ENCODE measurements at regions not wholly inside any gene's neighbourhood (a gene's known extent, or its start where the extent isn't known, plus 50 kb on each side); places are given as distances from the start of the nearest gene placed in this dataset.

- intact Hi-C loops (cut with micrococcal nuclease; ENCODE audit: unreplicated experiment) = no loop called here
- ChIA-PET CTCF (no interaction called here), POLR2A (ENCODE audit: low non-redundant PET) (no interaction called here)
- BruUV-seq (replicated peaks) = no TSS peak
- Histone ChIP-seq H3K27me3 (replicated peaks; ENCODE audit: insufficient read depth, low read depth, low read length, poor library complexity) (peaks cover 12% of the 10 kb centered on the region), H3K27ac (ENCODE audit: low read depth, low read length, poor library complexity, severe bottlenecking) (no peak overlapping the region), H3K9me3 (ENCODE audit: low read depth, low read length, poor library complexity, severe bottlenecking) (no peaks in the 10 kb centered on the region), H3K4me1 (ENCODE audit: insufficient read depth, low read length, poor library complexity, severe bottlenecking) (no peaks in the 10 kb centered on the region), H3K36me3 (ENCODE audit: insufficient read depth, low read length, poor library complexity, severe bottlenecking) (no peaks in the 10 kb centered on the region), H3K4me3 (ENCODE audit: low read depth, low read length, poor library complexity, severe bottlenecking) (no peak overlapping the region)
- TF ChIP-seq EZH2 (IDR thresholded peaks at IDR 0.05; ENCODE audit: borderline replicate concordance, low read depth, low read length, poor library complexity, severe bottlenecking) (no peak), CTCF (conservative IDR thresholded peaks at IDR 0.05; ENCODE audit: low read depth, low read length) (no peak)
- no peak for DNase-seq (ENCODE audit: low spot score)
Measured at GRCh38 chr12:131363841-131364495, 346.9 kb upstream of the SFSWAP start.

DNA sequence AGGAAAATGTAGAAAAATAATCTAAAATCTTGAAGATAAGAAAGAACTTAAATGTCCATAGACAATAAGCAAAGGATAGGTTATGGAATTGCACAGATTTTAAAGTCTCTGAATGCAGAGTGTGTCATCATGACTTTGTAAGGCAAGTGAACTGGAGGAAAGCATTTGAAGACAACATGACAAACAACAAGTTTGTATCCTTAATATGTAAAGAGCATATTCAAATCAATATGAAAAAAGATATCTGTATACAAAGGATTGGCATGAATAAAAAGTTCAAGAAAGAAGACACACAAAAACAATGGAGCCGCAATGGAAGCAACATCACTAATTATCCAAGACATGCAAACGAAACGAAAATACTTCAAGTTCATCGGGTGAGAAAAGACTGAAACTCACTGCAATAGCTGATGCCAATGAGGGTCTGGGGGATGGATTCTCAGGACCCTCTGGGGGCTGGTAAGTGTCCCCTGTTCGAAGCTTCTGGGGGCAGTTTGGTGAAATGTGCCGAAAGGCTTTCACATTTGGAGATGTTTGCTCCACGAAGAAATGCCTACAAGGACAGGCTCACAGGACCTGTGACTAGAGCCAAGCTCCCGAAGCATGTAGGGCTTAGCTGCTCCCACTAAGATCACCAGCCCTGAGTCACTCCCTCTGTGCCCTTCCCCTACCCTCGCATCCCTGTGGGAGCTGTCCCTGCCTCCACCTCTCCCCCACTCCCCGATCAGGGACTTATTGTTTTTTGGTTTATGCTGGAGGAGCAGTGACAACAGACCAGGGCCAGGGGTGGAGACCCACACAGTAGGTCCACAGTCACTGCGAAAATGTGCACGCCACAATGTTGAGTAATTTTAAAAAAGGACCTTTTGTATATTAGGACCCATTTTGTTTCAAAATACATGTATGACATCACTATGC is 345.7 kb upstream of the SFSWAP start:
- BruUV-seq (replicated peaks) = no TSS peak
- H3K27ac ChIP-seq (ENCODE audit: low read depth, low read length, poor library complexity, severe bottlenecking) = no peak overlapping the region
- TF ChIP-seq EZH2 (IDR thresholded peaks at IDR 0.05; ENCODE audit: borderline replicate concordance, low read depth, low read length, poor library complexity, severe bottlenecking) = no peak
- TF ChIP-seq CTCF (conservative IDR thresholded peaks at IDR 0.05; ENCODE audit: low read depth, low read length) = no peak
- DNase-seq (ENCODE audit: low spot score) = no peak
- no peak overlapping the region for H3K4me3 ChIP-seq (ENCODE audit: low read depth, low read length, poor library complexity, severe bottlenecking)
- no peaks in the 10 kb centered on the region for H3K4me1 ChIP-seq (ENCODE audit: insufficient read depth, low read length, poor library complexity, severe bottlenecking)
- CTCF ChIA-PET = no interaction called here
- H3K27me3 ChIP-seq (replicated peaks; ENCODE audit: insufficient read depth, low read depth, low read length, poor library complexity) = peaks cover 12% of the 10 kb centered on the region
- H3K9me3 ChIP-seq (ENCODE audit: low read depth, low read length, poor library complexity, severe bottlenecking) = no peaks in the 10 kb centered on the region
- H3K36me3 ChIP-seq (ENCODE audit: insufficient read depth, low read length, poor library complexity, severe bottlenecking) = no peaks in the 10 kb centered on the region
- POLR2A ChIA-PET (ENCODE audit: low non-redundant PET) = no interaction called here
- intact Hi-C loops (cut with micrococcal nuclease; ENCODE audit: unreplicated experiment) = no loop called here

GRCh38 chr12:131365821-131366260 is 345.0 kb upstream of the SFSWAP start:
- Histone ChIP-seq H3K27ac (ENCODE audit: low read depth, low read length, poor library complexity, severe bottlenecking) (no peak overlapping the region), H3K36me3 (ENCODE audit: insufficient read depth, low read length, poor library complexity, severe bottlenecking) (no peaks in the 10 kb centered on the region), H3K27me3 (replicated peaks; ENCODE audit: insufficient read depth, low read depth, low read length, poor library complexity) (peaks cover 8% of the 10 kb centered on the region), H3K9me3 (ENCODE audit: low read depth, low read length, poor library complexity, severe bottlenecking) (no peaks in the 10 kb centered on the region), H3K4me3 (ENCODE audit: low read depth, low read length, poor library complexity, severe bottlenecking) (no peak overlapping the region), H3K4me1 (ENCODE audit: insufficient read depth, low read length, poor library complexity, severe bottlenecking) (no peaks in the 10 kb centered on the region)
- DNase-seq (ENCODE audit: low spot score) = no peak
- no TSS peak for BruUV-seq (replicated peaks)
- ChIA-PET POLR2A (ENCODE audit: low non-redundant PET) (no interaction called here), CTCF (no interaction called here)
- intact Hi-C loops (cut with micrococcal nuclease; ENCODE audit: unreplicated experiment) = no loop called here
- no peak for TF ChIP-seq EZH2 (IDR thresholded peaks at IDR 0.05; ENCODE audit: borderline replicate concordance, low read depth, low read length, poor library complexity, severe bottlenecking)
- no peak for TF ChIP-seq CTCF (conservative IDR thresholded peaks at IDR 0.05; ENCODE audit: low read depth, low read length)
